A673 (cell line): ENCODE measurements at regions not wholly inside any gene's neighbourhood (a gene's known extent, or its start where the extent isn't known, plus 50 kb on each side); places are given as distances from the start of the nearest gene placed in this dataset.

Experiments
- EZH2 ChIP-seq: fragments of 200-600 bp; sonication (generic); IDR thresholded peaks from 2 replicates; pipeline ENCODE4 v1.6.1; 2017; ENCODE audit warnings: borderline replicate concordance, low read depth, mild to moderate bottlenecking, mixed read lengths, antibody characterized with exemption, low read length; ENCODE audit not compliant: poor library complexity, severe bottlenecking
- TF ChIP-seq, protein P1 (sequence below): fragments of 300-800, 200-600 bp; sonication (generic); conservative IDR thresholded peaks from 2 replicates; pipeline ENCODE4 v1.5.1; 2017; ENCODE audit warnings: low read depth, mild to moderate bottlenecking, antibody characterized with exemption, low read length, moderate library complexity, mixed read lengths

GRCh38 chr2:131673400-131674173 is 145.9 kb downstream of the CCDC74A start:
- TF ChIP-seq, protein P1, sequence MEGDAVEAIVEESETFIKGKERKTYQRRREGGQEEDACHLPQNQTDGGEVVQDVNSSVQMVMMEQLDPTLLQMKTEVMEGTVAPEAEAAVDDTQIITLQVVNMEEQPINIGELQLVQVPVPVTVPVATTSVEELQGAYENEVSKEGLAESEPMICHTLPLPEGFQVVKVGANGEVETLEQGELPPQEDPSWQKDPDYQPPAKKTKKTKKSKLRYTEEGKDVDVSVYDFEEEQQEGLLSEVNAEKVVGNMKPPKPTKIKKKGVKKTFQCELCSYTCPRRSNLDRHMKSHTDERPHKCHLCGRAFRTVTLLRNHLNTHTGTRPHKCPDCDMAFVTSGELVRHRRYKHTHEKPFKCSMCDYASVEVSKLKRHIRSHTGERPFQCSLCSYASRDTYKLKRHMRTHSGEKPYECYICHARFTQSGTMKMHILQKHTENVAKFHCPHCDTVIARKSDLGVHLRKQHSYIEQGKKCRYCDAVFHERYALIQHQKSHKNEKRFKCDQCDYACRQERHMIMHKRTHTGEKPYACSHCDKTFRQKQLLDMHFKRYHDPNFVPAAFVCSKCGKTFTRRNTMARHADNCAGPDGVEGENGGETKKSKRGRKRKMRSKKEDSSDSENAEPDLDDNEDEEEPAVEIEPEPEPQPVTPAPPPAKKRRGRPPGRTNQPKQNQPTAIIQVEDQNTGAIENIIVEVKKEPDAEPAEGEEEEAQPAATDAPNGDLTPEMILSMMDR: peak; percentile 82
- TF ChIP-seq EZH2: no peak
